ENCODE measurements at regions not wholly inside any gene's neighbourhood (a gene's known extent, or its start where the extent isn't known, plus 50 kb on each side); places are given as distances from the start of the nearest gene placed in this dataset.

DNA sequence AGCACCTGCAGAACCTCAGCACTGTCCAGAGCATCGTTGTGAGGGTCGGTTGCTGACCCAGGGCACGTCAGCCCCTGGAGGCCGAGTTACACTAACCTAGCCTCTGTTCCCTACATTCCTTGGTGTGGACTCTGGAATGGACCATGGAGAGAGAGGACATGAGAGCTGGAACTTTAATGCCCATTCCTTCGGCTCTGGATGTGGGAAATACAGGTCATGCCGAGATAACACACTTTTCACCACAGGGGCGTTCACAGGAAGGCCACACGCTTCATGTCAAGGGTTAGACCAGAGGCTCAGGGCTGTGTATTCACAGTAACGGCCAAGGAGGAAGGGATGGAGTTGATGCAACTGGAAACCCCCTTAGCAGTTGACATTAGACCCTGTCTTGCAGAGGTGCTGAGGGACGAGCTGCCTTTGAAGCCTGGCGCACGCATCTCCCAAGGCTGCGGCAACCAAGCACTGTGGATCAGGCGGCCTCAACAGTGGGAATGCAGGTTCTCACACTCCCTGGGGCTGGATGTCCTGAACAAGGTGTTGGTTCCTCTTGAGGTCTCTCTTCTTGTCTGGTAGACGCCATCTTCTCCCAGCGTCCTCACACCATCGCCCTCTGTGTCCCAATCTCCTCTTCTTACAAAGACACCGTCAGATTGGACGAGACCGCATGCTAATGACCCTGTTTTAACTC, 245.2 kb downstream of the KLF6 start:
- Histone ChIP-seq H3F3A (ENCODE audit: control insufficient read depth, insufficient read depth) (no peaks in the 10 kb centered on the region), H3K27ac (ENCODE audit: low read depth, low read length) (no peak overlapping the region), H3K9me2 (replicated peaks; ENCODE audit: control insufficient read depth, low read length) (no peaks in the 10 kb centered on the region)

DNA sequence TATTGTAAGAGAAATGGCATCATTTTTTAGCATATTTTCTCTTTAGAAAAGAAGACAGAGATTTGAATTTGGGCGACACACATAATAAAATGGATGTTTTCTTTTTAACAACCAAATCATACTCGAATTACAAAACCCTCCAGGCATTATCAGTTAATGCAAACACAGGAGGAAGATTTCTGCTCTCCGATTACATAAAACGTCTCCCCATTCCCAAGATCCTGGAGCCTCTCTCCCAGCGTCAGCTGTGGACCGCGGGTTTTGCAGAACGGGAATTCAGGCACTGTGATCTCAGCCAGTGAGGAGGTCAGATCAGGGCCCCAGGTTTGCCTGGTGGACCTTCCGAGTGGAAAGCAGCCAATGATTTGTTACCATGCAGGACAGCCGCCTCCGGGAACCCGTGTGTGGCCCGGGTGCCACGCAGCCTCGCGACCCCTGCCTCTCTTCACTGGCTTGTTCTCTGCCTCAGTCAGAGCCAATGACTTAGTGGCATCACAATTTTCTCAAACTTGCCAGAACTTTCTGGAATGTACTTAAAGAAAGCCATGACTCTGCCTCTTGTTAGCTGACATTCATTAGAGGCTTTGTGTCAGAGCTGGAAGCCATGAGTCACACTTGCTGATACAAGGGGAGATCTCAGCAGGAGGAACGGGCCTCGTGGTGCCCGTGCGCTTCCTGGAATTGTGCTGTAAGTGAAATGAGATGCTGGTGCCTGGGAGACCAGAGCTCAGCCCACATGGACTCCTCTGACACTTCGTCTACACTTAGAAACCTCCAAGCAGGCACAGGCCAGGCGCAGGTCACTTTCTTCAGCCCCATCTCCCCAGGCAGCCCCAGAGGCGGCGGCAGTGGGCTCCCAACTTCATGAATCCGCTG, 246.1 kb downstream of the KLF6 start:
- TF ChIP-seq, protein P1, sequence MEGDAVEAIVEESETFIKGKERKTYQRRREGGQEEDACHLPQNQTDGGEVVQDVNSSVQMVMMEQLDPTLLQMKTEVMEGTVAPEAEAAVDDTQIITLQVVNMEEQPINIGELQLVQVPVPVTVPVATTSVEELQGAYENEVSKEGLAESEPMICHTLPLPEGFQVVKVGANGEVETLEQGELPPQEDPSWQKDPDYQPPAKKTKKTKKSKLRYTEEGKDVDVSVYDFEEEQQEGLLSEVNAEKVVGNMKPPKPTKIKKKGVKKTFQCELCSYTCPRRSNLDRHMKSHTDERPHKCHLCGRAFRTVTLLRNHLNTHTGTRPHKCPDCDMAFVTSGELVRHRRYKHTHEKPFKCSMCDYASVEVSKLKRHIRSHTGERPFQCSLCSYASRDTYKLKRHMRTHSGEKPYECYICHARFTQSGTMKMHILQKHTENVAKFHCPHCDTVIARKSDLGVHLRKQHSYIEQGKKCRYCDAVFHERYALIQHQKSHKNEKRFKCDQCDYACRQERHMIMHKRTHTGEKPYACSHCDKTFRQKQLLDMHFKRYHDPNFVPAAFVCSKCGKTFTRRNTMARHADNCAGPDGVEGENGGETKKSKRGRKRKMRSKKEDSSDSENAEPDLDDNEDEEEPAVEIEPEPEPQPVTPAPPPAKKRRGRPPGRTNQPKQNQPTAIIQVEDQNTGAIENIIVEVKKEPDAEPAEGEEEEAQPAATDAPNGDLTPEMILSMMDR (IDR thresholded peaks at IDR 0.05; ENCODE audit: low read depth, low read length, poor library complexity, severe bottlenecking), result no peak
- no peak for TF ChIP-seq EZH2phosphoT487 (IDR thresholded peaks at IDR 0.05; ENCODE audit: borderline replicate concordance, low read length)
- H3K4me3 ChIP-seq (ENCODE audit: low read length), result no peak overlapping the region
- H4K20me1 ChIP-seq (ENCODE audit: control insufficient read depth, insufficient read depth, low read depth, low read length), result no peaks in the 10 kb centered on the region
- H3K79me2 ChIP-seq (ENCODE audit: control insufficient read depth, low read length), result no peaks in the 10 kb centered on the region
- no peaks in the 10 kb centered on the region for H3K9me2 ChIP-seq (replicated peaks; ENCODE audit: control insufficient read depth, low read length)
- no peaks in the 10 kb centered on the region for H3K9me3 ChIP-seq (ENCODE audit: control insufficient read depth, insufficient read depth, low read length)
- H3K4me1 ChIP-seq (ENCODE audit: control insufficient read depth, low read length), result no peaks in the 10 kb centered on the region
- H3F3A ChIP-seq (ENCODE audit: control insufficient read depth, insufficient read depth), result no peaks in the 10 kb centered on the region
- H3K36me3 ChIP-seq (ENCODE audit: control insufficient read depth, low read length), result no peaks in the 10 kb centered on the region
- no peaks in the 10 kb centered on the region for H3K27me3 ChIP-seq (ENCODE audit: control insufficient read depth, low read length)
- no peak overlapping the region for H3K4me2 ChIP-seq (ENCODE audit: low read length)
- H3K27ac ChIP-seq (ENCODE audit: low read depth, low read length), result no peak overlapping the region

More for the DNA sequence above, 245.2 kb downstream of the KLF6 start:
- no peaks in the 10 kb centered on the region for H3K36me3 ChIP-seq (ENCODE audit: control insufficient read depth, low read length)
- no peaks in the 10 kb centered on the region for H3K27me3 ChIP-seq (ENCODE audit: control insufficient read depth, low read length)
- TF ChIP-seq EZH2phosphoT487 (IDR thresholded peaks at IDR 0.05; ENCODE audit: borderline replicate concordance, low read length), result no peak
- TF ChIP-seq, protein P1 (IDR thresholded peaks at IDR 0.05; ENCODE audit: low read depth, low read length, poor library complexity, severe bottlenecking), result no peak
- no peaks in the 10 kb centered on the region for H3K79me2 ChIP-seq (ENCODE audit: control insufficient read depth, low read length)
- H4K20me1 ChIP-seq (ENCODE audit: control insufficient read depth, insufficient read depth, low read depth, low read length), result no peaks in the 10 kb centered on the region
- no peaks in the 10 kb centered on the region for H3K9me3 ChIP-seq (ENCODE audit: control insufficient read depth, insufficient read depth, low read length)
- no peak overlapping the region for H3K4me2 ChIP-seq (ENCODE audit: low read length)
- H3K4me3 ChIP-seq (ENCODE audit: low read length), result no peak overlapping the region
- no peaks in the 10 kb centered on the region for H3K4me1 ChIP-seq (ENCODE audit: control insufficient read depth, low read length)

DNA sequence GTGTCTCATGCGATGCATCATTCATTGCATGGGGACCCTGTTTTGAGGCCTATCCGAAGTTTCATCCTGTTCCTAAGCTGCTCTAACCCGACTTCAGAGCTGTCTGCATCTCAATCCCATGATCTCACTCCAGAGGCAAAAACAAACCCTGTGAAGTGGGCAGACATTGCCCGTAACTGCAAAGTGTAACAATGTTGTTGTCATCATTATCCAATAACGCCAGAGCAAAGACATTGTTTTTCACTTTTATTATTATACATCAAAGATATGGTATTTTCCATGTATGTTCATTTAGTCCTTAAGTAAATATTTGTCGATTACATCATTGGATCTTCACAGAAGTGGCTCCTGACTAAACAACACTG, 246.7 kb downstream of the KLF6 start:
- no peaks in the 10 kb centered on the region for H3K79me2 ChIP-seq (ENCODE audit: control insufficient read depth, low read length)
- H4K20me1 ChIP-seq (ENCODE audit: control insufficient read depth, insufficient read depth, low read depth, low read length), result no peaks in the 10 kb centered on the region
- no peak overlapping the region for H3K4me2 ChIP-seq (ENCODE audit: low read length)
- no peaks in the 10 kb centered on the region for H3K36me3 ChIP-seq (ENCODE audit: control insufficient read depth, low read length)
- no peaks in the 10 kb centered on the region for H3F3A ChIP-seq (ENCODE audit: control insufficient read depth, insufficient read depth)
- H3K9me3 ChIP-seq (ENCODE audit: control insufficient read depth, insufficient read depth, low read length), result no peaks in the 10 kb centered on the region
- no peaks in the 10 kb centered on the region for H3K27me3 ChIP-seq (ENCODE audit: control insufficient read depth, low read length)
- no peaks in the 10 kb centered on the region for H3K4me1 ChIP-seq (ENCODE audit: control insufficient read depth, low read length)
- H3K9me2 ChIP-seq (replicated peaks; ENCODE audit: control insufficient read depth, low read length), result no peaks in the 10 kb centered on the region
- H3K27ac ChIP-seq (ENCODE audit: low read depth, low read length), result no peak overlapping the region
- no peak overlapping the region for H3K4me3 ChIP-seq (ENCODE audit: low read length)
- TF ChIP-seq, protein P1 (IDR thresholded peaks at IDR 0.05; ENCODE audit: low read depth, low read length, poor library complexity, severe bottlenecking), result no peak
- TF ChIP-seq EZH2phosphoT487 (IDR thresholded peaks at IDR 0.05; ENCODE audit: borderline replicate concordance, low read length), result no peak
